COLO668 (cell line): ENCODE measurements at regions not wholly inside any gene's neighbourhood (a gene's known extent, or its start where the extent isn't known, plus 50 kb on each side); places are given as distances from the start of the nearest gene placed in this dataset.
"Not testable (repeated sequence)": the region's sequence is repeated elsewhere in the genome, so short reads cannot be mapped to it uniquely, and the experiment has no call there.

ENCODE experiments used
- DNase-seq: peaks from one replicate; lab custom pipeline; 2025; ENCODE audit not compliant: unreplicated experiment; lab: John Stamatoyannopoulos, UW

DNA sequence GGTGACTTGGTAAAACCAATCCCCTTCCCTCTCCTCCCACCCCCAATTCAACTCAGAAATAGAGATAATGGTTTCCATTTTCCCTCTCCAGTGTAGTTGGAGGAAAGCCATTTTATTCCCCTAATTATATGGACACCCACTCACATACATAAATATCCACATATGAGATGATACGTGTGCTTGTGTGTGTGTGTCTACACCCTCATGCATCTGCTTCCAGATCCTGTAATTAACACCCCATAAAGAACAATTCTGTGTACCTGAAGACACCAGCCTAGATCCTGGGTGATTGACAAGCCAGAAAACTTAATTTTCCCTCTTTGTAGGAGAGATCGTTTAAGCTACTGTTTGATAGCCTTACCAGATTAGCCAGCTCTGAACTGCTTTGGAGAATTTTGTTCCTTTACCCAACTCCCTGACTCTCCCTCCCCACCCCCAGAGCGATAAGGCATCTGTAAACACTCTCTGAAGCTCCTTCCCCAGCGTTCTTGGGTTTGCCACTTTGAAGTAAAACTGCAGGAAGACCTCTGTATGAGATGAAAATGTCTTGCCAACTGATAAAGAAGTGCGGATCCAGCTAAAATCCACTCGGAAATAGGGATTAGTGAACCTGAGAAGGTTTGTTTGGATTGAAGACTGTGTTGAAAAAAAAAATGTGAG is 175.7 kb downstream of the RGS9 start:
- no peak for DNase-seq

DNA sequence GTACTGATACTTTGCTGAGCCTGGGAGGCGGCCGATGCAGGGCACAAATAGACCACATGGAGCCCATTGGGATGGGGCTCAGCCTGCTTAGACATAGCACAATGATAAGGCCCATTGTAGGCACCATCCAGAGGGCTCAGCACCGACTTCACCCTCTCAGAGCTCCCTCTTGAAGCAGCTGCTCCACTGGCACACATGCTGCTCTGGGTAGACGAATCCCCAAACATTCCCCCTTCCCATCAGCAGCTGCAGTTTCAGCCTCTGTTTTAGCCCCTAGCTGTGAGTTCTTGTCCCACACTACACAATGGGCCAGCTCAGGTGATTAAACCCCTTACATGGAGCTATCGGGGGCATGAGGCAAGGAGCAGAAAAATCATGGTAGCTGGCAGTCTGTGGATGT is 174.1 kb downstream of the RGS9 start:
- no peak for DNase-seq

DNA sequence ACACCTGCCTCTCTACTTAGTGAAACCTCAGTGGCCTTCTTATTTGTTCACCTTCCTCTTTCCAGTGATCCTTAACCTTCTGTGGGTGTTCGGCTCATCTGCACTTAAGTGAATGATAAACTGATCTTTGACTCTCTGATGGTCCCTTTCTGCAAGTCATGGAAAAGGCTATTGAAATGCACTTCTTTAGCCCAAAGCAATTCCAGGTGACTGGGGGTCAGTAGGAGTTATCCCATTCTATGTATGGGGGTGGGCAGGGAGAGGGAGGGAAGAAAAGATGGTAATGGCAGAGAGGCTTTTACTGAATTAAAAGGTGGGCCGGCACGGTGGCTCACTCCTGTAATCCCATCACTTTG is 170.8 kb downstream of the RGS9 start:
- no peak for DNase-seq

DNA sequence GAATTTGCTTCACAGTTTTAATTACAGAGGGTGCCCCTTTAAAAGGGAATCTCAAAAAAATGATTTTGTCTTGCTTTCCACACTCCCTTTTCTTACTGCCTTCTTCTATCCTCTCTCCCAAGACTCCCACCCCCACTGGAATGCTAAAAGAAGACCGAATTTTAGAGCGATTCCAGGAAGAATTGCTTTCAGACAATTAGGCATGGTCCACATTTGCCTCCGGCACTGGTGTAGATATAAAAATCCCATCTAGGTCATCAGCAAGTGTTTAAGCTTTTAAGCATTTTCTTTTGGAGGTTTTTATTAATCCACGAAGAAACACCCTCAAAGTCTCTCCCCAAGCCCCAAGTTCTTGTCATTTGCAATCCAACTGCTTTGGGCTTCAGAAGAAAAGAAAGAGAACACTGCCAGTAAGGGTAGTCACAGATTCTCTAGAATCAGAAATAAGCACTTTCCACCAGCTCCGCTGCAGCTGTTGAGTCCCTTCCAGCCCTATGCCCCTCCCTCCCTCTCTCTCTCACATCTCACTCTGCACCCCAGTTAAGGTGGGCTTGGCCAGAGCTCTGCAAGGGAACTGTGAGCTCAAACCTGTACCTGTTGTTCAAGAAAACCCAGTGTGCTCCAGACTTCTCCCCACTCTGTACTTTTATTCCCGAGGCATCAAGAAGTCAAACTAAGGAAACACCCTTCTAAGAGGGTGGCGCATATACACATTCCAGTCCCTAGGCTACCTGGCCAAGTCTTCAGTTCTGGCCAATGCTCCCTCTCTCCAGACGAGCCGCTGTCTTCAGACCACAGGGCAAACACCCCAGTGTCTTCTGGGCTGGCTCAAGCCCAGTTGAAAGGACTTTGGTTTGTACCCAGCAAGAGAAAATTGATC is 170.2 kb downstream of the RGS9 start:
- no peak for DNase-seq

DNA sequence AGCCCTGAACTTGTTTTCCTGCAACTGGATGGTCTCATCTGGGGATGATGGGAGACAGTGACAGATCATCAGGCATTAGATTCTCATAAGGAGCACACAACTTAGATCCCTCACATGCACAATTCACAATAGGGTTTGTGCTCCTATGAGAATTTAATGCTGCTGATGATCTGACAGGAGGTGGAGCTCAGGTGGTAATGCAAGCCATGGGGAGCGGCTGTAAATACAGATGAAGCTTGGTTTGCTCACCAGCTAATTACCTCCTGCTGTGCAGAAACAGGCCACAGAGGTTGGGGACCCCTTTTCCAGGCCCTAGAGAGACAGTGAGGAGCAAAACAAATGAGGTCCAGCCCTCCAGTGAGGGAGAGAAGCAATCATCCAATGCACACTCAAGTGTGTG is 168.6 kb downstream of the RGS9 start:
- no peak for DNase-seq

DNA sequence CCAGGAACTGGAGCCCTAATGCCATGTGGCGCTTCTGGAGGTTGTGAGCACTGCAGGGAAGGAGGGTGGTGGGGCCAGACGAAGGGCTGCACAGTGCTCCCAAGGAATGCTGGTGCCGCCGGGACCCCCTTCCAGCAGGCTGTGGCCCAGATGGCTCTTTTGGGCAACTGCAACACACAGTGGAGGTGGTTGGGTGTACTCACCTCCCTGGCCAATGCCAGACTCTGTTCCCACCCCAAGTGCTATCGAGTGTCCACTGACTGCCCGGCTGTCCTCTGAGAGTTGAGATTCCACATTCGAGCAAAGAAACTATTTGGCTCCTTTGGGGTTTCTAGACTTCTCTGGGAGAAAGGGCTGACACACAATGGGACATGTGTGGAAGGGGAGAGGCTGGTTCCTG is 167.9 kb downstream of the RGS9 start:
- DNase-seq: no peak

DNA sequence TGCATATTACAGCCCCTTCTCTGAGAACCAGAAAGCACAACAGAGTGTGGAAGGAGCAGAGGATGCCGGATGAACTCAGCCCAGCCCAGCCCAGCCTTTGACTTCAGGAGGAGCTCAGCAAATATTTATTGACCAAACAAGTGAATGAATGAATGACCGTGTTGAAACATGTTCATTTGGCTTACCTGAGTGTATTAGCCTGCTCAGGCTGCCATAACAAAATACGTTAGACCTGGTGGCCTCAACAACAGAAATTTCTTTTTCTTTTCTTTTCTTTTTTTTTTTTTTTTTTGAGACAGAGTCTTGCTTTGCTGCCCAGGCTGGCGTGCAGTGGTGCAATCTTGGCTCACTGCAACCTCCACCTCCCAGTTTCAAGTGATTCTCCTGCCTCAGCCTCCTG is 164.7 kb downstream of the RGS9 start:
- not testable (repeated sequence) for DNase-seq

DNA sequence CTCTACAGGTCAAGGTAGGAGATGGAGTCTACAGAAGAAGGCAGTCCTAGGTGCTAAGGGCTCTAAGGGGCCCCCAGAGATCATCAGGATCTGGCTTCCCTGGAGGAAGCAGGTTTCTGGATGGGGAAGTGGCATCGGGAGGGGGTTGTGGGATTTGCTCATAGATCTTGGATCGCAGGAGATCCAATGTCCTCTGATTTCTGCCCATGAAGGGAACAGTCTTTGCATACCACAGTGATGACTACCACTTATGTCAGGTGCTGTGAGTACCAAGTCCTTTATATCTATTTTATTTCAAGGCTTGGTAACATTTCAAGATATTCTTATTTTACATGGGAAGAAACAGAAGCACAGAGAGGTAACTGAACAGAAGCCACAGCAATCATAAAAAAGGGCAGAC is 164.0 kb downstream of the RGS9 start:
- no peak for DNase-seq

DNA sequence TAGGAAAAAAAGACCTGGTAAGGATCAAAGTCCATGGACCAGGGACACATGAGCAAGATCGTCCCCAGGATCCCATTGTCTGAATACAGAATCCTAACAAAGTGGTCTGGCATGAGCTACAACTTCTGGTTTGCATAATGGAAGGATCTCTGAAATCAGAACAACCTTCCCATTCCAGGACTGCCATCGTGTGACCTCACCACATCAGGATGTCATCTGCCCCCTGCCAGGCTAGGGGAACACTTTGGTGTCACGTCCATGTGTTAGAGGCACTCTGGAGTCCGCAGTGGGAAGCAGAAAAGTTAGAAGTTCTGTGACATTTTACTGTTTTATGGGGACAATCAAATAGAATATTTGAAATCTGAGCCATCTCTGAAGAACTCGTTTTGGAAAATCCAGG is 160.7 kb downstream of the RGS9 start:
- DNase-seq: no peak

DNA sequence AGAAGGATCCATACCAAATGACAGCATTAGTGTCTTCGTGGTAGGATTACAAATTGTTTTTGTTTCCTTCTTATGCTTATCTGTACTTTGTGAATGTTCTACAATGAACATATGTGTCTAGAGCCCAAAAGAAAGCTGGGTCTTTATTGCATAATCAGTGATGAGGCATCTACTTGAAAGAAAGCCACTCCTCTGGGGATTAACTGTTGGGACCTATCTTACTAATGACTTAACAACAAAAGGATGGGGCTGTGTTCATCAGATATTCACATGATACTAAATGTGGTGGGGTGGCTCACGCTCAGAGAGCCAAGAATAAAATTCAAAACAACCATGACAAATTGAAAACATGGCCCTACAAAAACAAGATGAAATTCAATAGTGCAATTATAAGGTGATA is 160.2 kb downstream of the RGS9 start:
- DNase-seq: no peak

DNA sequence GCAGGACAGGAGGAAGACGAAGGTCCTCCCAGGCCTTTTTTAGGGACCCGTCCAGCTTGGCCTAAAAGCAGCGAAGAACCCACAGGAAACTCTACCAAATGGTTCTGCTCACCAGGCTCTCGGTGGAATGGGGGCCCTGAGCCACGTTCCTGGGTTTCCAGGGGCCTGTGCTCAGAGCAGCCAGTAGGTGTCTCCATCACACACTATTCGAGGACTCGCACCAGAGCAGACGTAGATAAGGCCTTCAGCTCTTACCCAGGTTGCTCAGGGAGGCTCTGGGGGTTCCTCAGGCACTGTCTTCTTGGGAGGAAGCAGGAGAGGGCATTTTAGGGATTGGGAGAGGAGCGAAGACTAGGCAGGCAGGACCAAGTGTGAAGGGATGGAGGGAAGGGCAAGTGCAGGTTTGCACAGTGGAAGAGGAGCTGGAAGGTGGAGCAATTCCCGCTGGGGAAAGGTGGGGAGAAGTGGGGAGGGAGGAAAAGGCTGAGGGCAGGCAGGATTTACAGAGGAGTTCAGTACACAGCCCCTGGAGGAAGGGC is 157.1 kb downstream of the RGS9 start:
- peak; percentile 29 for DNase-seq

DNA sequence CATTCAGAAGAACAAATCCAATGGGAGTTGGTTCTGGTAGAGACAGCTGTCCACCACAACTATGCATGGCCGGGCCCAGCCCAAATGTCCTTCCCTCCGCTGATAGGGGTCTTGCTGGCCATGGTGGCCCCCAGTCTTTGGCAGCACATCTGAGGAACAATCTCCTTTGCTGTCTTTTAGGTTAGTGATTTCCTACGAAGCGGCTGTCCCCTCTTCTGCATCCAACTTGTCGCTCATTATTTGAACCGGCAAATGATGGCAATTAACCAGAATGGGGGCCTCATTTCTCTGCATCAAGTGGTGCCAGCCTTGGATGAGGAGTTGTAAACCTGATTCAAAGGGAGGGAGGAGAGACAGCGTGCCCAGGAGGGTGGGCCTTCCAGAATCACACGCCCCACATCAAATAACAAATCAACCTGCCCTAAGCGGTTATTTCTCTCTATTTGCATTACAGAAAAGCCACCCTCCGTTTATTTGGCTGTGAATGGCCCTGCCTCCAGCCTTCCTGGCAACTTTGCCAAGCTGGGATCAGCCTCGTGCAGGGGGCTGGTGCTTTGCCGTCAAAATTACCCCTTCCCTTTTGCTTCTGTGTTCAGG is 156.5 kb downstream of the RGS9 start:
- DNase-seq: no peak

DNA sequence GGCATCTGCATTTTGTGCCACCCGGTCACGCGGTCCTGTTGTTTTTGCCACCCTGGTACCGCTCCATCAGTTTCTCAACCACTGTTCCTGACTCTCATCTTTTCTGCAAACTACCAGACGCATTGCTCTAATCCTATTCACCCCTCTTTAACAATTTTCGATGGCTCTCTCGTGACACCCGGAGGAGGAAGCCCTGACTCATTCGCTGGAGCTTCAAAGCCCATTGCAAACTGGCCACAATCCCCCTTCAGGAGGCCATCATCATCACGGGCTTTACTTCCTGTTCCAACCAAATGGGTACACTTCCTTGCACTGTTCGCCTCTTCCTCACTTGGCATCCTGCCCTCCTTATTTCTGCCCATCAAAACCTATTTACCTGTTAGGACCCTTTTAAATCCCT is 155.3 kb downstream of the RGS9 start:
- no peak for DNase-seq

DNA sequence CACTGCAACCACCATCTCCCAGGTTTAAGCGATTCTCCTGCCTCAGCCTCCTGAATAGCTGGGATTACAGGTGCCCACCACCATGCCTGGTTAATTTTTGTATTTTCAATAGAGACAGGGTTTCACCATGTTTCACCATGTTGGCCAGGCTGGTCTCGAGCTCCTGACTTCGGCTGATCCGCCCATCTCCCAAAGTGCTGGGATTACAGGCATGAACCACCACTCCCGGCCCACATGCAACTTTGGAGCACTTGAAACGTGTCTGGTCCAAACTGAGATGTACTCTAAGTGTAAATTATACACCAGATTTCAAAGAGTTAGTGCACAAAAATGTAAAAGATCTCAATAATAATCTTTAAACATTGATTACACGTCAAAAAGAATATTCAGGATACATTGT is 154.1 kb downstream of the RGS9 start:
- DNase-seq: not testable (repeated sequence)

DNA sequence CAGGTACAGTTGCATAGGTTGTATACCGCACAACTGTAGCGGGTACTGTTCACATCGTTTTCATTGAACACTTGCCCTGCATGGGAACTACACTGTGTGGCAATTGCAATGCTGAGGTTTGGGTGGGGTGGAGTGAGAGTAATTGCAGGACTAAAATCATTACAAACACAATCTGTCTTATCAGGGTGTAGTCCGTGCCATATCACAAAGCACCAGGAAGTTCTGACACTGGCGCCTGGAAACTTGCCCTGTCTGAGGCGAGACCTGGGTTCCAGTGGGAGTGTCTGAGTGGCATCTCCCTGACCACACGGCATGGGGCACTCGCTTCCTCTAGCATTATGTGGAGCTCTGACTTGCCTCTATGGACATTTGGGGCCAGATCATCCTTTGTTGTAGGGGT is 153.4 kb downstream of the RGS9 start:
- DNase-seq: no peak

DNA sequence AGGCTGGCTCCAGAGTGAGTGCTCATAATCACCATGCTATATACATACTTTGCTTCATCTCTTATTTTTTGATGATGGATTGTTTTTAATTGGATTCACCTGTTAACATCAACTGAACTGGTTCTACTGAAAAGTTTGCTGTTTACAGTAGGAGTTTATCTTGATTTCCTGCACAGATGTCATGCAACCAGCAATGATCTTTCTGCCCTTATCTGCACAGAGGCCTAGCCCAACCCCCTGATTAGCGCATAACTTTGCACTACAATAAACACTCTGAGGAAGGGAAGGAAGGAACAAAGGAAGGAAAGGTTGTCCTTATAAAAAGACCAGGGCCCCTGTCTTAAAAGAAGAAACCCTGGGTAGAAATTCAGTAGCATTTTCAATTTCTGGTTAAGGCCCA is 152.9 kb downstream of the RGS9 start:
- DNase-seq: no peak

DNA sequence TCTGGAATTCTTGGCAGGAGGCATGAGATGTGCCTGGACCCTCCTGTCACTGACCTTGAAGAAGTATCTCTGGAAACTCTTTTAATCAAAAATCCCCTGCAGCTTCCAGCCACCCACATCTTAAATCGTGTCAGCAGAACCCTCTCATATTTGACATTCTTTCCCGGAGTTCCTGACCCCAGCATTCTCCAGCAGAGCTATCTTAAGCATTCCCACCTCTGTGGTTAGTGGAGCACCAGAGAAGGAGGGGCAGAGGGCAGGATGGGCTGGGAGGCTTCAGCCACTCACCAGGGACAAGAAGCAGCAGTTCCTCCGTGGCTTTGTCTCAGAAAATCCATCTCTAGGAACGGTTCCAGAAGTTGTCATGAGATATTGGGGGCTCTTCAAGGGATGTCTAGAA is 149.9 kb downstream of the RGS9 start:
- no peak for DNase-seq

DNA sequence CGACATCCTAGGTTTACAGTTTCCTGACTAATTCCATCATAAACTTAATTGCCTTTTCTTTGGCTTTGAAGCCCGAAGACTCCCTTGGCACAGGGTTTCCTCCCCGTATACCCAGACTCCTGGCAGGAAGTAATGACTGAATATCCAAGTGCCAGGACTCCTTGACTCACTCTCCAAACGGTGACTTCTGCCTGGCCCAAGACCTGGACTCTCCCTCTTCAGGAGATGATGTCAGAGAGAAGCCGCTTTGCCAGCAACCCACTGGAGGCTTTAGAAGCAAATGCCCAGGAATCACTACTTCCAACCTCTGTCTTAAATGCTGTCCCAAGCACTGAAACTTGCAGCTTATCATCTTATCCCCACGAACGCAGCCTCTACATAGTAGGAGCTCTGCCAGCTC is 146.5 kb downstream of the RGS9 start:
- DNase-seq: no peak

DNA sequence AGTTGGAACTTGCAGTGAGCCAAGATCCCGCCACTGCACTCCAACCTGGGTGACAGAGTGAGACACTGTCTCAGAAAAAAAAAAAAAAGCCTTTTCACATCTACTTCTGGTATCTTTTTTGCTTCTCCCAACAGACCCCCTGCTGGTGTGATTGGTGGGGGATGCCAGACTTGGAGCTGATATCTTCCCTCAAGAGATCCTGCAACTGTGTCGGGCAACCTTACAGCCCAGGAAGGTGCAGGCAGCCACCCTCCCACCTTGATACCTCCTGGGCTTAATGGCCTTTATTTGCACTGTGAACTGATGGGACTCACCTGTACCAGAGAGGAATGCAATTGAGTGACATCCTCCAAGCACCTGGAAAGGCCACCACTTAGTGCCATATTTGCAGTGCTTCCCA is 142.3 kb downstream of the RGS9 start:
- no peak for DNase-seq

DNA sequence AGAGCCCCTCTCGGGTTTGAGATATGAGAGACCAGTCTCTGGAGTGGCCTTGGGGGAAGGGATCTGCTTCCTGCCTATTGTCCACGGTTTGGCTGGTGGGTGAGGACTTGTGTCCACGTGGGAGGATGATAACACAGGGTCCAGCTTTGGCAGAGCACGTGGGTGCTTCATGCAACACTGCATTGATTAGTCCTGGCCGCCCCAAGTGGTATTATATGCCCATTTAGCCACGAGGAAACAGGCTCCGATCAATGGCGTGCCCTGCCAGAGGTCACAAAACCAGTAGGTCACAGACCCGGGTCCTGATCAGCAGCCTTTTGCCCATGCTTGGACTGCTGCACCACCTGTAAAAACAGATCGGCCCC is 141.6 kb downstream of the RGS9 start:
- DNase-seq: no peak

DNA sequence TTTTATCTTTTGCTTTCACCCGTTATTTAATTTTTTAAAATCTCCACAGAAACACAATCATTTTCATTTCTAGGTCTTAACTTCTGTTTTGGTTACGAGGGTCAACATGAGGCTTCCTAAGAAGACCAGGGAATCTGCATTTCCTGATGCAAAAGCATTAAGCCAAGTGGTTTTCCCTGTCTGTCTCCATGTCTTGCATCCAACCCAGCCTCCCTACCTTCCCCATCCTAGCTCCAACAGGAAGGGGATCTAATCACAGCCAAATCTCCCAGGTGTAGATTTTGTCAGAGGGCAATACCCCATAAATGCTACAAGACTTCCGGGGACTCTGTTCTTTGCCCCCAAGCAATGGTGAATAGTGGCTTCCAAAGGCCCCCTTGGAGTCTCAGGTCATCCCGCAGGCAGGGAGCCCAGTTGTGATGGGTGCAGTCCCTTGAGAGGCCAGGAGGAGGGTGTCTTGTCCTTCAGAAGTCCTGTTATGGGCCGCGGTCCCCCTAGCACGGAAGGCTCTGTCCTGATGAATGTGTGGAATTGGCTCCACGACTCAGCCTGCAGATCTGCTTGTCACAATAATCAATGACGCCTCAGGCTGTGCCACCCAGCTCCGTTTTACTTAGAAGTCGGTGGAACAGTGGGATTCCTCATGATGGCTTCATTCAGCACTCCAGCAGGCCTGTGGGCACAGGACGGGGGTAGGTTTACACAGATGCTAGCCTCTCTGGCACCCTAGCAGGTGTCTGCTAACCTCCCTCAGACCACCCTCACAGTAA is 141.1 kb downstream of the RGS9 start:
- DNase-seq: peak; percentile 20
